ENCODE measurements at regions not wholly inside any gene's neighbourhood (a gene's known extent, or its start where the extent isn't known, plus 50 kb on each side); places are given as distances from the start of the nearest gene placed in this dataset.

- Histone ChIP-seq H3K4me1 (no peaks in the 10 kb centered on the region), H3K36me3 (no peaks in the 10 kb centered on the region), H3K9me3 (peaks cover 2% of the 10 kb centered on the region), H3K27ac (no peak overlapping the region), H3K4me3 (no peak overlapping the region), H3K27me3 (no peaks in the 10 kb centered on the region)
- no peak for DNase-seq (ENCODE audit: extremely low spot score in 2 of 2)
- intact Hi-C loops (cut with DNase I) = no loop called here
- TF ChIP-seq POLR2AphosphoS5 (IDR thresholded peaks at IDR 0.05; ENCODE audit: insufficient read depth in 1 of 2, low read depth in 1 of 2) (no peak), CTCF (IDR thresholded peaks at IDR 0.05) (no peak), POLR2A (IDR thresholded peaks at IDR 0.05) (no peak)
These were observed 294.2 kb upstream of the COL8A1 start for GRCh38 chr3:99344216-99344615.

- H3K4me3 ChIP-seq = no peak overlapping the region
- H3K36me3 ChIP-seq = no peaks in the 10 kb centered on the region
- DNase-seq (ENCODE audit: extremely low spot score in 2 of 2) = no peak
- H3K4me1 ChIP-seq = no peaks in the 10 kb centered on the region
- no peak for TF ChIP-seq POLR2AphosphoS5 (IDR thresholded peaks at IDR 0.05; ENCODE audit: insufficient read depth in 1 of 2, low read depth in 1 of 2)
- TF ChIP-seq CTCF (IDR thresholded peaks at IDR 0.05) = no peak
- TF ChIP-seq POLR2A (IDR thresholded peaks at IDR 0.05) = no peak
- H3K27me3 ChIP-seq = no peaks in the 10 kb centered on the region
- peaks cover 2% of the 10 kb centered on the region for H3K9me3 ChIP-seq
- intact Hi-C loops (cut with DNase I) = no loop called here
- H3K27ac ChIP-seq = no peak overlapping the region
These were observed 296.0 kb upstream of the COL8A1 start for GRCh38 chr3:99342383-99342782.

- Histone ChIP-seq H3K9me3 (peaks cover 2% of the 10 kb centered on the region), H3K4me1 (no peaks in the 10 kb centered on the region), H3K4me3 (no peak overlapping the region), H3K27ac (no peak overlapping the region), H3K27me3 (no peaks in the 10 kb centered on the region), H3K36me3 (no peaks in the 10 kb centered on the region)
- intact Hi-C loops (cut with DNase I) = no loop called here
- no peak for DNase-seq (ENCODE audit: extremely low spot score in 2 of 2)
- no peak for TF ChIP-seq POLR2A (IDR thresholded peaks at IDR 0.05)
- TF ChIP-seq CTCF (IDR thresholded peaks at IDR 0.05) = no peak
- no peak for TF ChIP-seq POLR2AphosphoS5 (IDR thresholded peaks at IDR 0.05; ENCODE audit: insufficient read depth in 1 of 2, low read depth in 1 of 2)
These were observed 299.2 kb upstream of the COL8A1 start for GRCh38 chr3:99339222-99339621.

GRCh38 chr3:99332718-99333117, 305.7 kb upstream of the COL8A1 start:
- H3K36me3 ChIP-seq = no peaks in the 10 kb centered on the region
- H3K4me1 ChIP-seq = no peaks in the 10 kb centered on the region
- no peaks in the 10 kb centered on the region for H3K9me3 ChIP-seq
- TF ChIP-seq POLR2A (IDR thresholded peaks at IDR 0.05) (no peak), POLR2AphosphoS5 (IDR thresholded peaks at IDR 0.05; ENCODE audit: insufficient read depth in 1 of 2, low read depth in 1 of 2) (no peak), CTCF (IDR thresholded peaks at IDR 0.05) (no peak)
- no peaks in the 10 kb centered on the region for H3K27me3 ChIP-seq
- H3K27ac ChIP-seq = no peak overlapping the region
- intact Hi-C loops (cut with DNase I) = no loop called here
- no peak for DNase-seq (ENCODE audit: extremely low spot score in 2 of 2)
- no peak overlapping the region for H3K4me3 ChIP-seq

- no peaks in the 10 kb centered on the region for H3K27me3 ChIP-seq
- TF ChIP-seq POLR2A (IDR thresholded peaks at IDR 0.05) = no peak
- TF ChIP-seq POLR2AphosphoS5 (IDR thresholded peaks at IDR 0.05; ENCODE audit: insufficient read depth in 1 of 2, low read depth in 1 of 2) = no peak
- TF ChIP-seq CTCF (IDR thresholded peaks at IDR 0.05) = no peak
These were observed 306.1 kb upstream of the COL8A1 start for GRCh38 chr3:99332276-99332675.

More at GRCh38 chr3:99332276-99332675, 306.1 kb upstream of the COL8A1 start:
- H3K4me3 ChIP-seq = no peak overlapping the region
- no peaks in the 10 kb centered on the region for H3K36me3 ChIP-seq
- intact Hi-C loops (cut with DNase I) = no loop called here
- H3K4me1 ChIP-seq = no peaks in the 10 kb centered on the region
- H3K9me3 ChIP-seq = no peaks in the 10 kb centered on the region
- no peak overlapping the region for H3K27ac ChIP-seq
- no peak for DNase-seq (ENCODE audit: extremely low spot score in 2 of 2)
